Progenitor cell of endocrine pancreas (in vitro differentiated cells): ENCODE measurements at regions not wholly inside any gene's neighbourhood (a gene's known extent, or its start where the extent isn't known, plus 50 kb on each side); places are given as distances from the start of the nearest gene placed in this dataset.

Experiments
- DNase-seq: peaks from one replicate; pipeline ENCODE4 v3.0.0; 2021; ENCODE audit warnings: low spot score; ENCODE audit not compliant: unreplicated experiment
- H3K27ac Mint-ChIP-seq: 2 replicates; pipeline ENCODE4 v1.8.0; 2021; ENCODE audit warnings: mild to moderate bottlenecking, moderate library complexity, mixed read lengths
- H3K27me3 Mint-ChIP-seq: 2 replicates; pipeline ENCODE4 v1.8.0; 2021; ENCODE audit warnings: mixed read lengths
- H3K36me3 Mint-ChIP-seq: 2 replicates; pipeline ENCODE4 v1.8.0; 2022; ENCODE audit warnings: mixed read lengths; ENCODE audit not compliant: insufficient read depth
- H3K4me1 Mint-ChIP-seq: 2 replicates; pipeline ENCODE4 v1.8.0; 2021; ENCODE audit warnings: low read depth, mixed read lengths
- H3K4me3 Mint-ChIP-seq: 2 replicates; pipeline ENCODE4 v1.8.0; 2021; ENCODE audit warnings: low read depth, mild to moderate bottlenecking, moderate library complexity, mixed read lengths
- H3K9me3 Mint-ChIP-seq: 2 replicates; pipeline ENCODE4 v1.8.0; 2021; ENCODE audit warnings: low read depth, mixed read lengths
- CTCF ChIP-seq: fragments of 200-600 bp; sonication (generic); IDR thresholded peaks from one replicate; pipeline ENCODE4 v1.5.0; 2021; ENCODE audit warnings: antibody characterized with exemption, mild to moderate bottlenecking; ENCODE audit not compliant: unreplicated experiment

GRCh38 chr6:81808851-81809570 lies 56.5 kb upstream of the TENT5A start:
- H3K4me1 Mint-ChIP-seq: peaks cover 10% of the 10 kb centered on the region
- H3K27ac Mint-ChIP-seq: no peak overlapping the region
- H3K9me3 Mint-ChIP-seq: no peaks in the 10 kb centered on the region
- TF ChIP-seq CTCF: no peak
- H3K36me3 Mint-ChIP-seq: no peaks in the 10 kb centered on the region
- no peak for DNase-seq
- H3K4me3 Mint-ChIP-seq: no peak overlapping the region
- H3K27me3 Mint-ChIP-seq: no peaks in the 10 kb centered on the region

- no peaks in the 10 kb centered on the region for H3K27me3 Mint-ChIP-seq
These were observed 54.5 kb upstream of the TENT5A start for GRCh38 chr6:81806793-81807565.

GRCh38 chr6:81802356-81802755 lies 49.9 kb upstream of the TENT5A start:
- Mint-ChIP-seq H3K27ac (no peak overlapping the region), H3K36me3 (no peaks in the 10 kb centered on the region), H3K9me3 (no peaks in the 10 kb centered on the region), H3K27me3 (no peaks in the 10 kb centered on the region), H3K4me1 (peaks cover 6% of the 10 kb centered on the region), H3K4me3 (no peak overlapping the region)
- TF ChIP-seq CTCF: no peak
- no peak for DNase-seq

More at GRCh38 chr6:81806793-81807565, 54.5 kb upstream of the TENT5A start:
- Mint-ChIP-seq H3K4me3 (no peak overlapping the region), H3K9me3 (no peaks in the 10 kb centered on the region), H3K27ac (no peak overlapping the region), H3K4me1 (peaks cover 10% of the 10 kb centered on the region), H3K36me3 (no peaks in the 10 kb centered on the region)
- no peak for TF ChIP-seq CTCF
- DNase-seq: no peak
